ENCODE measurements at regions not wholly inside any gene's neighbourhood (a gene's known extent, or its start where the extent isn't known, plus 50 kb on each side); places are given as distances from the start of the nearest gene placed in this dataset.
"Not testable (repeated sequence)": the region's sequence is repeated elsewhere in the genome, so short reads cannot be mapped to it uniquely, and the experiment has no call there.

GRCh38 chr9:88280816-88281382 lies 107.3 kb upstream of the SPIN1 start:
- no peak for DNase-seq (ENCODE audit: low read depth)

GRCh38 chr9:88278036-88278435 lies 110.2 kb upstream of the SPIN1 start:
- DNase-seq (ENCODE audit: low read depth), result no peak

DNA sequence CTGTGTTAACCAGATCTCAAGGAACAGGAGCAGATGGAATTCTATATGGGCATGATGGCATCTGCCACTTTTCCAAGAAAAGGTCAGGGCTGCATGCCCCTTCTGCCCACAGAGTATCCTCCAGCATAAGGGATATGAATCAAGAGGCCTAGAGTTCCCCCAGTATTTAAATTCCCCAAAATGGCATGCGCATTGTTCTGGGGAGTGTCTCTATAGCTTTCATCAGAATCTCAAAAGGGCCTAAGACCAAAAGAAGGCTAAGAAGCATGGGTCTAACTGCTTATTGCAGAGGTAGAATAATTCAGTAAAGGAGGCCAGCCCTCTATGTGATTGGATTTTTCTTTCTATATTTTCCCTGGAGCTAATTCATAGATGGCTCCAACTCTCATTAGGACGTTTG lies 114.2 kb upstream of the SPIN1 start:
- DNase-seq (ENCODE audit: low read depth), result no peak

- no peak for DNase-seq (ENCODE audit: low read depth)
Observed at GRCh38 chr9:88272986-88273385, 115.3 kb upstream of the SPIN1 start.

- DNase-seq (ENCODE audit: low read depth), result no peak
Observed at GRCh38 chr9:88270413-88270812, 117.8 kb upstream of the SPIN1 start.

- DNase-seq (ENCODE audit: low read depth), result no peak
Observed at GRCh38 chr9:88268886-88269285, 119.4 kb upstream of the SPIN1 start.

- no peak for DNase-seq (ENCODE audit: low read depth)
Observed at GRCh38 chr9:88267283-88267682, 121.0 kb upstream of the SPIN1 start.

DNA sequence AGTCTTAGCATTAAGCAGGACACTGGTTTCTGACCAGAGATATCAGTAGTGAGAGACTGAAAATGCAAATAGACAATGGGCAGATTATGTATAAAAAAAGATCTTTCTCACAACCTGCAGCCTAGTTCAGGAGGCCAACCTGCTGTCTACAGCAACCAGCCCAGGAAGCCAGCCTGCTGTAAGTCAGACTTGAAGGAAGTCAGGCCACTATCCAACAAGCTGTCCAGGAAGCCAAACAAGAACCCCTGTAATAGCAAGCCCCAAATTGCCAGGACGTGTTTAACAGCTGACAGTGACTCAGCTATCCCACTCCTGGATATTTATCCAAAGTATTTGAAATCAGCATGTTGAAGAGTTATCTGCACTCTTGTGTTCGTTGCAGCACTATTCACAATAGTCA lies 121.8 kb upstream of the SPIN1 start:
- DNase-seq (ENCODE audit: low read depth), result no peak

- no peak for DNase-seq (ENCODE audit: low read depth)
Observed at GRCh38 chr9:88259001-88259400, 120.7 kb upstream of the SPATA31C2 start.

DNA sequence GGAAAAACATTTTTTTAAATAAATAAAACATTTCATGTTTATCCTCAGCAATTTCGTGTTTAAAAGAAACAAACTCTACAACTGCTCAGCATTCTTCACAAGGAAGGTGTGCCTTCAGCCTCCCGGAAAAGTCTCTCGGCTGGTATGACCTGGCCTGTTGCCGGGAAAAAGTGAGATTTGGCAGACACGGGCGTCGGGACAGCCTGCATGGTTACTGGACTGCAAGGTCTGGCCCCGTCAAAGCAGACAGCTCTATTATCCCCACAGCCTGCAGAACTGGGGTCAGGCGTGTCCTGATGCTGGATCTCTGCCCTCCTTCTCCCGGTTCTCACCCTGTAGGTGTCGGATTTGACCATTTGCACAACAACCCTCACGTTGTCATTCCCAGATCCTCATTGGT lies 120.3 kb upstream of the SPATA31C2 start:
- DNase-seq (ENCODE audit: low read depth), result no peak

DNA sequence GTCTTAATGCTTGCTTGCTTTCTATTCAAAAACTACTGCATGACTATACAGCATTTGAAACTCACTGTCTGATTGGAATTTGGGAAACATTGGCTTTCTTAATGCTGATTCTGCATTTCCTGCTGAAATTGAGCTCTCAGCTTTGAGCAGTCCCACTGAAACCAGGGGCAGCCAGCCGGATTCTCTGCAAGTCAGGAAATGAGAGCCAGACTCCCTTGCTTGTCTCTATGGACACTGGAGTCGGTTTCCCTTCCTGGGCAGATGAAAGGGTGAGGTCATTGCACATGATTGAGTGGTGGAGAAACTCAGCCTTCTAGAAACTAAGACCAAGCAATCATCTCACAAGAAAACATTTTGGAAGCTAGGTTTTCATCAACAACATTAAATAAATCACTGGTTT lies 119.7 kb upstream of the SPATA31C2 start:
- DNase-seq (ENCODE audit: low read depth), result no peak

DNA sequence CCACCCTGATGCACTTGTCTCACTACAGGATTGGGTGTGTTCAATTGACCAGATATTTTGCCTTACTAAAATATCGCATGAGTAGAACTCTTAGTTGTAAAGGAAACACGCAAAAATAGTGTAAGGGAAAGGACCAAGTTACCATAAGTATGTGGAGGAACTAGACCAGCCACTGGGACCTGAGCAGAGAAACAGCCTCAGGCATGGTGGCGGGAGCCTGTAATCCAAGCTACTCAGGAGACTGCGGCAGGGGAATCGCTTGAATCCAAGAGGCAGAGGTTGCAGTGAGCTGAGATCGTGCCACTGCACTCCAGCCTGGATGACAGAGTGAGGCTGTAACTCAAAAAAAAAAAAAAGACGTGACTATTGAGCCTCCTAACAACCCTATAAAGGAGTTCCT lies 117.9 kb upstream of the SPATA31C2 start:
- no peak for DNase-seq (ENCODE audit: low read depth)

DNA sequence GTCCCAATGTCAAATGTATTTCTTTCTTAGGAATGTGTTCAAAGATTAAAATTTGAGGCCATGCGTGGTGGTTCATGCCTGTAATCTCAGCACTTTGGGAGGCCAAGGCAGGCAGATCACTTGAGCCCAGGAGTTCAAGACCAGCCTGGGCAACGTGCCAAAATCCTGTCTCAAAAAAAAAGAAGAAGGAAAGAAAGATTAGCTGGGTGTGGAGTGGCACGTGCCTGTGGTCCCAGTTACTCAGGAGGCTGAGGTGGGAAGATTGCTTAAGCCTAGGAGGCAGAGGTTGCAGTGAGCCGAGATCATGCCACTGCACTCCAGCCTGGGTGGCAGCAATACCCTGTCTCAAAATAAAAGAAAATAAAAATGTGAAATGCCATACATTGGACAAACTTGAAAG lies 117.5 kb upstream of the SPATA31C2 start:
- not testable (repeated sequence) for DNase-seq (ENCODE audit: low read depth)

DNA sequence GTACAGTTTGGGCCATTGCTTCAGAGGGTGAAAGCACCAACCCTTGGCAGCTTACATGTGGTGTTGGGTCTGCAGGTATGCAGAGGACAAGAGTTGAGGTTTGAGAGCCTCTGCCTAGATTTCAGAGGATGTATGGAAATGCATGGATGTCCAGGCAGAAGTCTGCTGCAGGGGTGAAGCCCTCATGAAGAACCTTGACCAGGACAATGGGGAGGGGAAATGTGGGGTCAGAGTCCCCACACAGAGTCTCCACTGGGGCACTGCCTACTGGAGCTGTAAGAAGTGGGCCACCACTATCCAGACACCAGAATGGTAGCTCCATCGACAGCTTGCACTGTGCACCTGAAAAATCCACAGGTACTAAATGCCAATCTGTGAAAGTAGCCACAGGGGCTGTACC lies 113.6 kb upstream of the SPATA31C2 start:
- DNase-seq (ENCODE audit: low read depth), result no peak

- DNase-seq (ENCODE audit: low read depth), result no peak
Observed at GRCh38 chr9:88243736-88244135, 105.5 kb upstream of the SPATA31C2 start.

DNA sequence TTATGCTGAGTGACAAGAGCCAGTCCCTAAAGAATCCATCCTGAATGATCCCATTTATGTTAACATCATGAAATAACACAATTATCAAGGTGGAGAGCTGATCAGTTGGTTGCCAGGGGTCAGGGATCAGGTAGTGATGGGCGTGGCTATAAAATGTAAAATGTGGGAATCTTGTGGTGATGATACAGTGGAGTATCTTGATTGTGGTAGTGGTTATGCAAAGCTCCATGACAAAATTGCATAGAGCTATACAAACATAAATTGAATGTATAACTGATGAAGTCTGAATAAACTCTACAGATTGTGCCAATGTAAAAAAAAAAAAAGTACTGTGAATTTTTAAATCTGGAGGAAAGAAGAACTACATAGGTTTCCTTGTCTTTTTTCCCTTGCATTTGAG lies 104.6 kb upstream of the SPATA31C2 start:
- no peak for DNase-seq (ENCODE audit: low read depth)

- DNase-seq (ENCODE audit: low read depth), result no peak
Observed at GRCh38 chr9:88237991-88238571, 99.8 kb upstream of the SPATA31C2 start.

- no peak for DNase-seq (ENCODE audit: low read depth)
Observed at GRCh38 chr9:88237479-88237961, 99.2 kb upstream of the SPATA31C2 start.

DNA sequence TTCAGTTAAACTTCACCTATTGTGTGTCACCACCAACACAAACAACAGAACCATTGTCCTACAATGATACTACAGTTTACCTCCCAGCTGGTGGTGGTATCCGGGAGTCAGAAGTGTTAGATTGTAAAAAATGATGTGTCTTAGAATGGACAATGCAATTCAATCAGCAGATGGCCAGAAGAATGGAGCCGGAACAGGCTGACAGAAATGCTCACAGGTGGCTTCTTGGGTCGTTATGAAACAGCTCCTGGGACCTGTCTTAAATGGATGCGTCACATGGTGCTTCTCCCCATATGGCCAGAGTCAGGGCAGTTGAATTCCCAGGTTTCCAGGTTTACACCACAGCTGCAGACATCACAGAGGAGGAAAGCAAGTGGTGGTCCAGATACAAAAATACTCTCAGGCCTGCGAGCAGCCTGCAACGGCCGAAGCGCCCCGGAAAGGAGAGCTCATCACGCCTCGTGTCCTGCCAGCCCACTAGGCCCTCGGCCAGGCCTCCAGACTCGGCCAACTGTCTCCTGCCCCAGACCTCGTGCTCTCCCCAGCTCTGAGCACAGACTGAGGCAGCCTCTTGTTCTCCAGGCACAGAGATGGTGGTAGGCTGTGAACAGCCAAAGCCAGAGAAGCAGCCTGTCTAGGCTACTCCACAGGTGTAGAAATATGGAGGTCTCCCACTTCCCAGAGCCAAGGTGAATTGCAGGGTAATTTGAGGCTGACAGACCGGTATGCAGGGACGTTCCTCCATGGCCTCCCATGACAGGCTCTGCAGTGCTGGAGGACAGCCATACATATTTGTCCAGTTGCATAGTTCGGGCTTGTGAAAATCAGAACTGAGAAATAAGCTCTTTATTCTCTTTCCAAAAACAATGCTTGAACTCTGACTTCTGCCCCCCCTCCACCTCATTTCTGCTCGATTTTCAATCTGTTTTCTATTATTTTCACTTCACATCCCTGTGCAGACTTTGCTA lies 98.5 kb upstream of the SPATA31C2 start:
- DNase-seq (ENCODE audit: low read depth), result no peak

DNA sequence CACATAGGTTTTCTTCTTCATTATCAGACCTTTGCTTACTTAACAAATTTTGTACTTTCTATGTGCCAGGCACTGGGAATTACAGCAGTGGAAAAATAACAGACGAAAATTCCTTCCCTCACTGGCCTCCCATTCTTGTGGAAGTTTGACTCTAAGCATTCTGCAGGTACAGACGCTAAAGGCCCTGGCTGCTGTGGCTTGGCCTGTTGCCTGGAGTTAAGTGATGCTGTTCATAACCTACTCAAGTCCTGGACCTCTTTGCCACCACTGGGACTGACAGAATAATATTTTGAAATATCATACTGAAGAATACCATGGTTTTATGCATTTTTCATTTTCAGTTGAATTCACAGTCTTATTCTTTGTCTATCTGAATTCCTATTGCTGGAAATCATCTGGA lies 97.3 kb upstream of the SPATA31C2 start:
- no peak for DNase-seq (ENCODE audit: low read depth)

- no peak for DNase-seq (ENCODE audit: low read depth)
Observed at GRCh38 chr9:88234114-88234513, 95.8 kb upstream of the SPATA31C2 start.

DNA sequence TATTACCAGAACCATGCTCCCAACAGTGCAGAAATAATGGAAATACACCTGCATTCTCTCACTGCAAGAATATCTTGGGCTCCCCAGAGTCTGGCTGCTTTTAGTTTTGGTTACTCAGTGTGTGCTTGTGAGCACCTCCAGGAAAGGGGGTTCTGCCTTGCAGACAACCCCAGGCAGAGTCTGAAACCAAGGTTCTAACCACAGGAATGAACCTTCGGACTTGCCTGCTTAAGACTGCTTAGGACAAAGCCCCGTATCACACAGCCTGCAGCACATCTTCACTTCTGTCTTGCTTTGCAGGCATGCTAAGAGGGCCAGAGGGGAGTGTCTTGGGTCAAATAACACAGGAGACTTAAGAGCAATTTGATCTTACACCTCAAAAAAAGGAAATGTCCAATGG lies 94.8 kb upstream of the SPATA31C2 start:
- no peak for DNase-seq (ENCODE audit: low read depth)

GRCh38 chr9:88230612-88231011 lies 92.3 kb upstream of the SPATA31C2 start:
- DNase-seq (ENCODE audit: low read depth), result no peak

Data from stimulated activated CD8-positive, alpha-beta memory T cell treated with anti-CD3 and anti-CD28 coated beads, Interleukin-15, amount 100 ng/mL, for 1 hour (primary cell).